Esophagus squamous epithelium (tissue), 4 donors: ENCODE measurements at regions not wholly inside any gene's neighbourhood (a gene's known extent, or its start where the extent isn't known, plus 50 kb on each side); places are given as distances from the start of the nearest gene placed in this dataset.

Source experiments
- POLR2A ChIP-seq, 4 donors: fragments of 450-650 bp; IDR thresholded peaks; one replicate each; pipeline ENCODE4 v1.6.1; 2017; ENCODE audit warnings: antibody characterized with exemption in 4 of 4, mild to moderate bottlenecking in 4 of 4, moderate library complexity in 3 of 4
- TF ChIP-seq, protein P1 (sequence below), 6 experiments: fragments of 450-650 bp in 4 of 6; fragments of 200-600 bp in 2 of 6; sonication (generic) in 2 of 6; IDR thresholded peaks; one replicate each; pipeline ENCODE4 v1.5.1; 2016 to 2019; ENCODE audit warnings: antibody characterized with exemption in 6 of 6, mild to moderate bottlenecking in 4 of 6, moderate library complexity in 4 of 6

DNA sequence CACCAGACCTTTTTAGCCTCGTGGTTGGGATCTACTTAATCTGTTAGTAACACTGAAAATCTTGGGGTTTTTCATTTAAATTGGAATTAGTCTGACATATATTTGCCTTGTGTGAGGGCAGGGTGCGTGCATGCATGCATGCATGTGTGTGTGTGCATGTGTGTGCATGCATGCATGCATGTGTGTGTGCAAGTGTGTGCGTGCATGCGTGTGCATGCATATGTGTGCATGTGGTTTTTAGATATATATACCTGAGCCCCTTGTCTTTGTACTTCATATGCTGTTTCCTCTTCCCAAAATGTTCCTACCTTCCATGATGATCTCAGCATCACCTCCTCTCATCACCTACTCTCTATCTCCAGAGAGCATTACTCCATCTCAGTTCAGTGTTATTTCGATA lies 66.3 kb upstream of the BCL11B start:
- TF ChIP-seq, protein P1, sequence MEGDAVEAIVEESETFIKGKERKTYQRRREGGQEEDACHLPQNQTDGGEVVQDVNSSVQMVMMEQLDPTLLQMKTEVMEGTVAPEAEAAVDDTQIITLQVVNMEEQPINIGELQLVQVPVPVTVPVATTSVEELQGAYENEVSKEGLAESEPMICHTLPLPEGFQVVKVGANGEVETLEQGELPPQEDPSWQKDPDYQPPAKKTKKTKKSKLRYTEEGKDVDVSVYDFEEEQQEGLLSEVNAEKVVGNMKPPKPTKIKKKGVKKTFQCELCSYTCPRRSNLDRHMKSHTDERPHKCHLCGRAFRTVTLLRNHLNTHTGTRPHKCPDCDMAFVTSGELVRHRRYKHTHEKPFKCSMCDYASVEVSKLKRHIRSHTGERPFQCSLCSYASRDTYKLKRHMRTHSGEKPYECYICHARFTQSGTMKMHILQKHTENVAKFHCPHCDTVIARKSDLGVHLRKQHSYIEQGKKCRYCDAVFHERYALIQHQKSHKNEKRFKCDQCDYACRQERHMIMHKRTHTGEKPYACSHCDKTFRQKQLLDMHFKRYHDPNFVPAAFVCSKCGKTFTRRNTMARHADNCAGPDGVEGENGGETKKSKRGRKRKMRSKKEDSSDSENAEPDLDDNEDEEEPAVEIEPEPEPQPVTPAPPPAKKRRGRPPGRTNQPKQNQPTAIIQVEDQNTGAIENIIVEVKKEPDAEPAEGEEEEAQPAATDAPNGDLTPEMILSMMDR (IDR thresholded peaks at IDR 0.05), result no peak
- TF ChIP-seq POLR2A (IDR thresholded peaks at IDR 0.05), result no peak
